Psoas muscle (tissue), 7 donors: ENCODE measurements at regions not wholly inside any gene's neighbourhood (a gene's known extent, or its start where the extent isn't known, plus 50 kb on each side); places are given as distances from the start of the nearest gene placed in this dataset.

ENCODE experiments used
- ATAC-seq, 4 donors: fragments of 200-7000 bp; cut with Tn5 transposase; one replicate each; pipeline ENCODE4 v1.9.1; 2020; ENCODE audit warnings: moderate library complexity in 3 of 4, mild to moderate bottlenecking in 2 of 4
- DNase-seq, 2 donors: peaks; one replicate each; pipeline ENCODE4 v3.0.0-alpha.2; 2020
- H3K27ac ChIP-seq: fragments of 200-600 bp; one replicate; pipeline ENCODE4 v1.8.0; 2022
- H3K27me3 ChIP-seq, 3 donors: fragments of 200-600 bp in 1 of 3; one replicate each; pipeline versions ENCODE4 v1.6.1 to v1.8.0; 2013 to 2022; ENCODE audit warnings: low read length in 2 of 3, mild to moderate bottlenecking in 2 of 3, moderate library complexity in 1 of 3; ENCODE audit not compliant: insufficient read depth in 3 of 3
- H3K36me3 ChIP-seq, 2 donors: fragments of 200-600 bp in 1 of 2; one replicate each; pipeline versions ENCODE4 v1.6.1 to v1.8.0; 2013 to 2022; ENCODE audit warnings: low read depth in 1 of 2, mild to moderate bottlenecking in 1 of 2, moderate library complexity in 1 of 2; ENCODE audit not compliant: insufficient read depth in 1 of 2
- H3K4me1 ChIP-seq: fragments of 200-600 bp; one replicate; pipeline ENCODE4 v1.8.0; 2022
- H3K4me3 ChIP-seq: fragments of 200-600 bp; one replicate; pipeline ENCODE4 v1.8.0; 2022; ENCODE audit warnings: mild to moderate bottlenecking
- H3K9me3 ChIP-seq: fragments of 200-600 bp; one replicate; pipeline ENCODE4 v1.8.0; 2022
- CTCF ChIP-seq: fragments of 200-600 bp; IDR thresholded peaks from one replicate; pipeline ENCODE4 v1.8.0; 2022; ENCODE audit warnings: antibody characterized with exemption
- WGBS, 3 donors: extraction: QIAGEN DNeasy Blood & Tissue Kit; methylation state at CpG; one replicate each; pipeline versions ENCODE4 v1.1.6 to v1.1.7; 2013; 5-methylcytosine and 5-hydroxymethylcytosine counted together
- intact Hi-C, 2 donors: fragments of 100-400 bp; cut with DNase I; formaldehyde crosslinking; loops; one replicate each; pipeline versions ENCODE4 v1.11.0 to v1.14.2; 2022
- donor health status: healthy with polysubstance abuse.
- donor health status: DM: no; HTN: no; CAD: no; lungs with moderate emphysema.
- donor health status: Bipolar disorder and iron deficiency.
- donor health status: healthy.
- donor health status: DM: yes; HTN: yes; CAD: no.
- donor health status: DM: no; HTN: no; CAD: no.
- donor health status: DM: yes; HTN: yes; CAD: no.

GRCh38 chr15:93662162-93662885 lies 569.0 kb upstream of the MCTP2 start:
- H3K4me3 ChIP-seq, result no peak overlapping the region
- H3K9me3 ChIP-seq, result no peaks in the 10 kb centered on the region
- 53 to 61% (median 56%) methylated on average over 1 of the region's 1 CpG for WGBS, 3 donors
- no peaks in the 10 kb centered on the region for H3K36me3 ChIP-seq
- intact Hi-C loops, result no loop called here
- DNase-seq (no peak), ATAC-seq (no peak)
- no peak overlapping the region for H3K27ac ChIP-seq
- no peaks in the 10 kb centered on the region for H3K27me3 ChIP-seq
- TF ChIP-seq CTCF, result no peak
- no peaks in the 10 kb centered on the region for H3K4me1 ChIP-seq

DNA sequence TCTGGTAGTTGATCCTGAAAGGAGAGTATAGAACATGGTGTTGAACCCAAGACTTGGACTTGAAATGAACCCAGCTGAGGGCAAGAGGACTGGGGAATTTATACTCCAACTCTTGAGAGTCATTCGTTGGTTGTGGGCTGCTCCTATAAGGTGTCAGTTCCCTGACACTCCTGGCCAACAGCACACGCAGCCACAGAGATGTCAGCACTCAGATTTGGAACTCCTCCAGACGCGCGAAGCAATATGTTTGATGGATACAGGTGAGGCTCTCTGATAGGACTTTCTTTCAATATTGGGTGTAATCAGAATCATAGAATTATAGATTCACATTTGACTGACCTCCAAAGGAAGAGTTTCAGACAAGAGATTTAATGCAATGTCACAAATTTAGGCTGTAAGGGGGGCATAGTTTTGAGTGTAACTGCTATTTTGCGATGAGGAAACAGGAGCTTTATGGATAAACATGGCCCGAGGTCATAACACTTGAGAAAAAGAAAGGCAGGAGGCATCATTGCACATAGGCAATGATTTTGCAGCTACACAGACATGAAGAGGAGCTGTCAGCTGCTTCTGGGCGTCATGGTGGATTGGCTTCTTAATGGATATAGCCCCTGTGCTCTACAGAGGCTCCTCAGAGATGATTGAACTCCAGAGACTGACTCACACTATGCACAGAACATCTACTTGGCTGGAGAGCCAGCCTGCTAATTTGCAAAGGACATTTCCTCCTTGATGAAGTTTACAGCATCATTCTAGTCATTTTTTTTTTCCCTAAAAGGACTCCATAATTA lies 569.2 kb upstream of the RGMA start:
- H3K9me3 ChIP-seq, result no peaks in the 10 kb centered on the region
- H3K36me3 ChIP-seq, result no peaks in the 10 kb centered on the region
- DNase-seq (no peak), ATAC-seq (no peak)
- H3K4me3 ChIP-seq, result no peak overlapping the region
- intact Hi-C loops, result no loop called here
- no peaks in the 10 kb centered on the region for H3K27me3 ChIP-seq
- no peak overlapping the region for H3K27ac ChIP-seq
- 71 to 76% (median 73%) methylated on average over 8 of the region's 8 CpGs for WGBS, 3 donors
- no peak for TF ChIP-seq CTCF
- H3K4me1 ChIP-seq, result no peaks in the 10 kb centered on the region

DNA sequence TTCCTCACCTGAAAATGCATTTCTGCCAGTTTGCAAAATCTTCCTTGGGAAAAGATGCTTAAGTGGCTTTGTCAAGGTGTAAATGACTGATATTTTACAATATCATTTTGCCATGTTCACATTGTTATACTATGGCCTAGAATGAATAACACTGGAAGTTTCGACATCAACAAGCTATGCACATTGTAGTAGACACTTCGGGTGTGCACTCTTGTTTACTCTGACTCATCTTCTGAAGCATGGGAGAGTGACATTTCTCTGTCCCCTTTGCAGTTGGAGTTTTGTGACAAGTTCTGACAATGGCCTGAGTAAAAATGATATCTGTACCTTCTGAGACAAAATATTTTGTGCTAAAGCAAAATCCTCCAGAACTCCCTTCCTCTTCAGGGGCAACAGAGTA lies 567.0 kb upstream of the RGMA start:
- TF ChIP-seq CTCF, result no peak
- ATAC-seq, result no peak
- no peak overlapping the region for H3K4me3 ChIP-seq
- intact Hi-C loops, result no loop called here
- DNase-seq, result no peak
- 88 to 94% (median 88%) methylated on average over 2 of the region's 2 CpGs for WGBS, 3 donors
- H3K36me3 ChIP-seq, result no peaks in the 10 kb centered on the region
- H3K27ac ChIP-seq, result no peak overlapping the region
- no peaks in the 10 kb centered on the region for H3K27me3 ChIP-seq
- H3K9me3 ChIP-seq, result peaks cover 5% of the 10 kb centered on the region
- H3K4me1 ChIP-seq, result no peaks in the 10 kb centered on the region

GRCh38 chr15:93649691-93650235 lies 560.8 kb upstream of the RGMA start:
- no peaks in the 10 kb centered on the region for H3K36me3 ChIP-seq
- DNase-seq (no peak), ATAC-seq (no peak)
- intact Hi-C loops, result no loop called here
- no peak overlapping the region for H3K4me3 ChIP-seq
- TF ChIP-seq CTCF, result no peak
- H3K9me3 ChIP-seq, result peaks cover 5% of the 10 kb centered on the region
- no peaks in the 10 kb centered on the region for H3K4me1 ChIP-seq
- no peak overlapping the region for H3K27ac ChIP-seq
- no peaks in the 10 kb centered on the region for H3K27me3 ChIP-seq
- WGBS, 3 donors, result 47 to 65% (median 54%) methylated on average over 6 of the region's 6 CpGs
